HepG2 (cell line): ENCODE measurements at regions not wholly inside any gene's neighbourhood (a gene's known extent, or its start where the extent isn't known, plus 50 kb on each side); places are given as distances from the start of the nearest gene placed in this dataset.
"Not testable (repeated sequence)": the region's sequence is repeated elsewhere in the genome, so short reads cannot be mapped to it uniquely, and the experiment has no call there.

Experiments
- PHF8 ChIP-seq: sonication (generic); formaldehyde crosslinking; IDR thresholded peaks from 2 replicates; pipeline ENCODE4 v1.5.0; 2020; ENCODE audit warnings: missing genetic modification reagents
- RAD21 ChIP-seq: fragments of 450-650 bp; formaldehyde crosslinking; IDR thresholded peaks from 2 replicates; pipeline ENCODE4 v1.5.0; 2020; ENCODE audit warnings: mild to moderate bottlenecking
- SMAD3 ChIP-seq: sonication (generic); formaldehyde crosslinking; IDR thresholded peaks from 2 replicates; pipeline ENCODE4 v1.4.0; 2020; ENCODE audit warnings: missing genetic modification reagents
- ZBTB8A ChIP-seq: sonication (generic); formaldehyde crosslinking; IDR thresholded peaks from 2 replicates; pipeline ENCODE4 v1.4.0; 2020; ENCODE audit warnings: mild to moderate bottlenecking, low read depth, missing genetic modification reagents, borderline replicate concordance

- TF ChIP-seq RAD21 (CRISPR knock-in tag); ZBTB8A; PHF8 (CRISPR knock-in tag); SMAD3: not testable (repeated sequence)
Measured at GRCh38 chr12:31178875-31179274, 105.2 kb downstream of the DDX11 start.
